ENCODE measurements at regions not wholly inside any gene's neighbourhood (a gene's known extent, or its start where the extent isn't known, plus 50 kb on each side); places are given as distances from the start of the nearest gene placed in this dataset.

DNA sequence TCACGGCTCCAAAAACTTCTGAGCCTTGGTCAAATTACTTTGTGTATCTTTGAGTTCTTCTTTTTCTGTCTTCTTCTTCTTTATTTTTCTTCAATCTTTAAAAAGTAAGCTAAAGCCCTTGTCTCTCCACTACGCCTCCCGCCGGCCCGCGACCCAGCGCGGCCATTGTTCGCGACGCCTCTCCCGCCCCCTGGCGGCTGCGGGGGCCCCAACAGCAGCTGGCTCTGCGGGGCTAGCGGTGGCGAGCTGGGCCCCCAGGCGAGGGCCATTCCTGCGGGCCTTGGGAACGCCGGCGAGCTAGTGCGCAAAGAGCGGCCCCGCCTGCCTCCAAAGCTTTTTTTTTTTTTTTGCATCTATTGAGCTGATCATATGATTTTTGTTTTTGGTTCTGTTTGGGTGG, 119.1 kb downstream of the TGIF2LX start:
- Histone ChIP-seq H3K9ac (ENCODE audit: extremely low read depth, insufficient read length, low read length) (no peak overlapping the region), H3K79me1 (ENCODE audit: insufficient read depth, low read depth, low read length, poor library complexity, severe bottlenecking) (no peaks in the 10 kb centered on the region), H2BK5ac (ENCODE audit: insufficient read length, low read length) (no peak overlapping the region), H3K23ac (ENCODE audit: insufficient read length, low read depth, low read length) (no peak overlapping the region), H3K23me2 (ENCODE audit: insufficient read length, low read depth, low read length, poor library complexity, severe bottlenecking) (no peaks in the 10 kb centered on the region), H2BK12ac (ENCODE audit: insufficient read length, low read depth, low read length) (no peak overlapping the region), H3K4ac (ENCODE audit: low read depth, low read length) (no peak overlapping the region), H3K18ac (ENCODE audit: insufficient read length, low read depth, low read length) (no peak overlapping the region), H2BK15ac (ENCODE audit: low read depth, low read length) (no peak overlapping the region), H3K56ac (ENCODE audit: insufficient read length, low read depth, low read length) (no peak overlapping the region), H4K5ac (ENCODE audit: insufficient read length, low read depth, low read length) (no peak overlapping the region), H3K14ac (ENCODE audit: insufficient read depth, low read length) (no peak overlapping the region), H3K4me1 (ENCODE audit: insufficient read depth, low read length) (no peaks in the 10 kb centered on the region), H2BK120ac (ENCODE audit: low read depth, low read length, poor library complexity, severe bottlenecking) (no peak overlapping the region), H3K27me3 (ENCODE audit: insufficient read depth, low read length) (no peaks in the 10 kb centered on the region), H3K79me2 (ENCODE audit: insufficient read depth, low read length) (no peaks in the 10 kb centered on the region), H3K4me2 (ENCODE audit: insufficient read depth, insufficient read length, low read length) (no peak overlapping the region), H3T11ph (ENCODE audit: low read length) (no peak overlapping the region), H2BK20ac (ENCODE audit: low read depth, low read length, poor library complexity, severe bottlenecking) (no peak overlapping the region), H4K8ac (replicated peaks; ENCODE audit: insufficient read length, low read depth, low read length) (no peak overlapping the region), H2AFZ (ENCODE audit: low read length) (no peak overlapping the region), H3K9me3 (ENCODE audit: control insufficient read depth, low read depth, low read length) (no peaks in the 10 kb centered on the region), H3K27ac (ENCODE audit: insufficient read length, low read depth, low read length) (no peak overlapping the region), H4K91ac (ENCODE audit: insufficient read length, low read depth, low read length) (no peak overlapping the region), H2AK5ac (ENCODE audit: insufficient read length, low read length) (no peak overlapping the region), H4K20me1 (ENCODE audit: control insufficient read depth, insufficient read depth, insufficient read length) (no peaks in the 10 kb centered on the region)
- no peak overlapping the region for H3K27ac Mint-ChIP-seq
- H3K9me3 Mint-ChIP-seq = peaks cover 6 to 22% of the 10 kb centered on the region in 2 experiments; a peak in 4 of 5 replicates
- TF ChIP-seq, protein P1, sequence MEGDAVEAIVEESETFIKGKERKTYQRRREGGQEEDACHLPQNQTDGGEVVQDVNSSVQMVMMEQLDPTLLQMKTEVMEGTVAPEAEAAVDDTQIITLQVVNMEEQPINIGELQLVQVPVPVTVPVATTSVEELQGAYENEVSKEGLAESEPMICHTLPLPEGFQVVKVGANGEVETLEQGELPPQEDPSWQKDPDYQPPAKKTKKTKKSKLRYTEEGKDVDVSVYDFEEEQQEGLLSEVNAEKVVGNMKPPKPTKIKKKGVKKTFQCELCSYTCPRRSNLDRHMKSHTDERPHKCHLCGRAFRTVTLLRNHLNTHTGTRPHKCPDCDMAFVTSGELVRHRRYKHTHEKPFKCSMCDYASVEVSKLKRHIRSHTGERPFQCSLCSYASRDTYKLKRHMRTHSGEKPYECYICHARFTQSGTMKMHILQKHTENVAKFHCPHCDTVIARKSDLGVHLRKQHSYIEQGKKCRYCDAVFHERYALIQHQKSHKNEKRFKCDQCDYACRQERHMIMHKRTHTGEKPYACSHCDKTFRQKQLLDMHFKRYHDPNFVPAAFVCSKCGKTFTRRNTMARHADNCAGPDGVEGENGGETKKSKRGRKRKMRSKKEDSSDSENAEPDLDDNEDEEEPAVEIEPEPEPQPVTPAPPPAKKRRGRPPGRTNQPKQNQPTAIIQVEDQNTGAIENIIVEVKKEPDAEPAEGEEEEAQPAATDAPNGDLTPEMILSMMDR (conservative IDR thresholded peaks at IDR 0.05) = no peak
- no peaks in the 10 kb centered on the region for H3K27me3 Mint-ChIP-seq (ENCODE audit: low read depth)
- DNase-seq = no peak
- no peak overlapping the region for H3K4me3 Mint-ChIP-seq
- H3K36me3 Mint-ChIP-seq (ENCODE audit: insufficient read depth in 1 of 3, low read depth in 3 of 3) = peaks cover 8 to 28% (median 15%) of the 10 kb centered on the region in 3 experiments; a peak in 6 of 7 replicates
- no CpG with 5 or more reads among the region's 25 CpGs for WGBS (ENCODE audit: extremely low coverage, insufficient read length, low lambda C conversion rate)
- no peaks in the 10 kb centered on the region for H3K4me1 Mint-ChIP-seq

All from H9 (cell line).